ENCODE measurements at regions not wholly inside any gene's neighbourhood (a gene's known extent, or its start where the extent isn't known, plus 50 kb on each side); places are given as distances from the start of the nearest gene placed in this dataset.
"Not testable (repeated sequence)": the region's sequence is repeated elsewhere in the genome, so short reads cannot be mapped to it uniquely, and the experiment has no call there.

DNA sequence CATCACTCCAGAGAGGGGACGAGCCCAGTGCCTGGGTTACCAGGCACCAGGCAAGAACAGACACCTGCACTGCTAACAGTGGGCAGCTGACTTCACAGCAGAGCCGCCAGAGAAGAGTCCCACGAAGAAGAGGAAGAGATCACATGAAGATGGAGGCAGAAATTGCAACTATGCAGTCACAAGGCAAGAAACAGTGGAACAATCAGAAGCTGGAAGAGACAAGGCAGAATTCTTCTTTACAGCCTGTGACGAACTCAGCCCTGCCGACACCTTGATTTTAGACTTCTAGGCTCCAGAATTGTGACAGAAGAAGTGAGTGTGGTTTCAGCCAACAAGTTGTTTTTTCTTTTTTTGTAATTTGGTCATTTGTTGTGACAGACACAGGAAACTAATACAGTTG lies 59.2 kb downstream of the IL12A start:
- DNase-seq = no peak

DNA sequence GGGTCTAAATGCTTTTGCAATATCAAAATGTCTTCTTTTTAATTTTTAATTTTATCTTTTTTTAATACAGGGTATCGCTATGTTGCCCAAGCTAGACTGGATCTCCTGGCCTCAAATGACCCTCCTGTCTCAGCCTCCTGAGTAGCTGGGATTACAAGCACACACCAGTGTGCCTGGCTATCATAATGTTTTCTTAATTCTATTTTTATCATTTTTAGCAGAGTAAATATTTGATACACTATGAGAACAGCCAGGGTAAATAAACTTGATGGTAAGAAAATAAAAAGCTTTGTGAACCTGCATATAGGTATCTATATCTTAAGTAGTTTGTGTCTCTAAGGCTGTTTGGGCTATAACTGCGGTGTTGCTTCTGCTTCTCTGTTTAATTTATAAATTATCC lies 60.4 kb downstream of the IL12A start:
- no peak for DNase-seq

DNA sequence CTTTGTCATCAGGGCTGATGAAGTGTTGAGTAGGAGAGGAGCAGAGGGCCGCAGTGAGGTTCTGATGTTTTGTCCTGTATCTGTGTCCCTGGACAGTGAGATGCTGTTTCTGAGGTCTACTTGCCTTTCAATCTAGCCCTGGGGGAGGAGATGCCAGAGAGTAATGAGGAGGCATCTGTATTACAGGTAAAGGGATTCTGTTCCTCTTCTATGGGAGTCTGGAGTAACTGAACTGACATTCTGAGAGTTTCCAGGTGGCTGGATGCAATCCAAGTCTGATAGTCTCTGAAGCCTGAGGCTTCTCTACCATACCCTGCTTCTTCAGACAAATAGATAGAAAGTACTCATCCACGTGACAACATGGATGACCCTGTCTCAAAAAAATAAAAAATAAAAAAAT lies 60.9 kb downstream of the IL12A start:
- DNase-seq = no peak

DNA sequence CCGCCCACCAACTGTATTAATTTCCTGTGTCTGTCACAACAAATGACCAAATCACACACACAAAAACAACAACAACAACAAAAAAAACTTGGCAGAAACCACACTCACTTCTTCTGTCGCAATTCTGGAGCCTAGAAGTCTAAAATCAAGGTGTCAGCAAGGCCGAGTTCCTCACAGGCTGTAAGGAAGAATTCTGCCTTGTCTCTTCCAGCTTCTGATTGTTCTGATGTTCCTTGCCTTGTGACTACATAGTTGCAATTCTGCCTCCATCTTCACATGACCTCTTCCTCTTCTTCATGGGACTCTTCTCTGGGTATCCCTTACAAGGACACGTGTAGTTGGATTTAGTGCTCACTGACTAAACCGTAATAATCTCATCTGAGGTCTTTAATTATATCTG lies 61.4 kb downstream of the IL12A start:
- DNase-seq = no peak

DNA sequence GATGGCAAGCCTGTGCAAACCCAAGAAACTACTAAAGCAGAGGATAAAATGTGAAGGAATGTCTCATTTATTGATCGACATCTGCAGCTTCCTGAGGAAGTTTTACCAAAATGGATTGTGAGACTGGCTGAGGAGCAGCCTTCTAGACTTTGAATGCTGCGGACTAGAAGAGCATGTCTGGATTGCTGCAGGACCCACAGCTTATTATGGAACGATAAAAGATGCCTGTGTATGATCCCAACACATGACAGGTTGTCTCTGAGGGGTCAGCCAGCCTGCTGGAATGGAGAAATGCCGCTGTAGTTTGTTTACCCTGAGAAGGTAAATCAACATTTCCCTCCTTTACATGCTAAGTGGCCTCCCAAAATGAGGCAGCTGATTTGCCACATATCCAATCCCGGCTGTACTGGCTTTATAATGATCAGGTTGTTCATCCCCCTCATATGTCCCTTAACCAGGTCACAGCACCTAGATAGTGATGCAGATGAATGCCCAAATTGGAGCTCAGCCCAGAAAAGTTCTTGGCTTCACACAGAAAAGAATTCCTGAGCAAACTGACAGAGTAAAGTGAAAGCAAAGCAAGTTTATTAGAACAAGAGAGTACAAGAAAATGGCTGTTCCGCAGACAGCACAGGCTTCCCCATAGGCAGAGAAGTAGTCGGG lies 63.9 kb downstream of the IL12A start:
- no peak for DNase-seq

DNA sequence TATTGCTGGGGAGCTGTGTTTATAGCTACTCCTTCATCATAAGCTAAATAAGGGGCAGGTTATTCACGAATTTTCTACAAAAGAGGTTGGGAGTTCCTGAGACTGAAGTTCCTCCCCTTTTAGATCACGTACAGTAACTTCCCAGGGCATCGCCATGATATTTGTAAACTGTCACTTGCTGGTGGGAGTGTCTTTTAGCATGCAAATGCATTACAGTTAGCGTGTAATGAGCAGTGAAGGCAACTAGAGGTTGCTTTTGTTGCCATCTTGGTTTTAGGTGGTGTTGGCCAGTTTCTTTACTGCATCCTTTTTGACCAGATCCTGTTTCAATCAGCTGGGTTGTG lies 64.4 kb downstream of the IL12A start:
- no peak for DNase-seq

DNA sequence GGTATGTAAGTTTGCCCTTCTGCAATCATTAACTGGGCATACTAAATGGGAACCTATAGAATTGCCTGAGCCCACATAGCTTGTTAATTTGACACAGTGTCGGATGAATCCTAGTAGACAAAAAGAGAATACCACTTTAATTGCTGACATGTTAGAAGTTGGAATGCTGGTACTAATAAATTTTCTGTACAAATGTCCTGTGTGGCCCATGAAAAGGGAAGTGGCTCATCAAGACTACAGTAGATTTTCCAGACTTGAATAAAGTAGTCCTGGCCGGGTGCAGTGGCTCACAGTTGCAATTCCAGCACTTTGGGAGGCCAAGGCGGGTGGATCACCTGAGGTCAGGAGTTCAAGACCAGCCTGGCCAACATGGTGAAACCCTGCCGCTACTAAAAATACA lies 66.2 kb downstream of the IL12A start:
- DNase-seq = not testable (repeated sequence)

DNA sequence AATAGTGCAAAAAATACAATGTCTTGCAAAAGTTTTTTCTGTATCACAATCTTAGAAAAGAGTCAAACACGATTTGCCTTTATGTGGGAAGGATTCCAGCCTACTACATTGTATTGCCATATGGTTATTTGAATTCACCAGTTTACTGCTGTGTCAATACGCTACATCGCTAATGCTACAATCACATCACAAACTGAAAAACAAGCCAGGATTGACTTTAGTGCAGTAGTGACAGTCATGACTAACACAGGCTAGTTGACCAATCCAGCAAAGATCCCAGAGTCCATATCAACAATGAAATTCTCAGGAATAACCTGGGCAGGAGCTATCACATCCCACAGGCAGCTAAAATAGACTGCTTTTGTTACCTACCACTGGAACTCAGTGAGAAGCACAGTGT lies 67.0 kb downstream of the IL12A start:
- DNase-seq = no peak

DNA sequence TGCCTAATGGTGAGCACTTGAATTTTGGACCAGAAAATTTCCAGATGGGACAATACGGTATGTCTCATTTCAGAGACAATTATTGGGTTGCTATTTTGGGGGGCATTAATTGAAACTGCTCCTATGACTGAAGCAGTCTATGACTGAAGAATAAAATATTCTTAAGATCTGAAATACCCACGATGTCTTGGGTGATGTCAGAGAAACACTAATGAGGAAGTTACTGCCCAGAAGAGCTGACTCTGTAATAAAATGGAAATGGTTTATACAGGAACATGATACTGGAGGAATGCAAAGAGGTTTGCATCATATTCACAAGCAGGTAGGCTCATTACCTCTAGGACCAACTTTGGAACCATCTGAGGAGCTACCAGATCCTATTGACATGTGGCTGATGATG lies 68.7 kb downstream of the IL12A start:
- no peak for DNase-seq

DNA sequence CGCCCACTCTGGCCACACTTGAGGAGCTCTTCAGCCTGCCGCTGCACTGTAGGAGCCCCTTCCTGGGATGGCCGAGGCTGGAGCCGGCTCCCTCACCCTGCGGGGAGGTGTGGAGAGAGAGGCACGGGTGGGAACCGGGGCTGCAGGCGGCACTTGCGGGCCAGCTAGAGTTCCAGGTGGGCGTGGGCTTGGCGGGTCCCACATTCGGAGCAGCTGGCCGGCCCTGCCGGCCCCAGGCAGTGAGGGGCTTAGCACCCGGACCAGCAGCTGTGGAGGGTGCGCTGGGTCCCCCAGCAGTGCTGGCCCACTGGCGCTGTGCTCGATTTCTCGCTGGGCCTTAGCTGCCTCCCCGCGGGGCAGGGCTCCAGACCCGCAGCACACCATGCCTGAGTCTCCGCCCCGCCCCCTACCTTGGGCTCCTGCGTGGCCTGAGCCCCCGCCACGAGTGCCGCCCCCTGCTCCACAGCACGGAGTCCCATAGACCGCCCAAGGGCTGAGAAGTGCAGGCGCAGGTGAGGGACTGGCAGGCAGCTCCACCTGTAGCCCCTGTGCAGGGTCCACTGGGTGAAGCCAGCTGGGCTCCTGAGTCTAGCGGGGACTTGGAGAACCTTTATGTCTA lies 71.9 kb downstream of the IL12A start:
- DNase-seq = no peak

DNA sequence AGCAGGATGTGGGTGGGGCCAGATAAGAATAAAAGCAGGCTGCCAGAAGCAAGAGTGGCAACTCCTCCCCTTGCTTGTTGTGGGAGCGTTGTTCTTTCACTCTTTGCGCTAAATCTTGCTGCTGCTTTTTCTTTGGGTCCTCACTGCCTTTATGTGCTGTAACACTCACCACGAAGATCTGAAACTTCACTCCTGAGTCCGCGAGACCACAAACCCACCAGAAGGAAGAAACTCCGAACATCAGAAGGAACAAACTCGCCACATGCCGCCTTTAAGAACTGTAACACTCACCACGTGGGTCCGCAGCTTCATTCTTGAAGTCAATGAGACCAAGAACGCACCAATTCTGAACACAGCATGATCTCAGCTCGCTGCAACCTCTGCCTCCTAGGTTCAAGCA lies 72.9 kb downstream of the IL12A start:
- DNase-seq = no peak

DNA sequence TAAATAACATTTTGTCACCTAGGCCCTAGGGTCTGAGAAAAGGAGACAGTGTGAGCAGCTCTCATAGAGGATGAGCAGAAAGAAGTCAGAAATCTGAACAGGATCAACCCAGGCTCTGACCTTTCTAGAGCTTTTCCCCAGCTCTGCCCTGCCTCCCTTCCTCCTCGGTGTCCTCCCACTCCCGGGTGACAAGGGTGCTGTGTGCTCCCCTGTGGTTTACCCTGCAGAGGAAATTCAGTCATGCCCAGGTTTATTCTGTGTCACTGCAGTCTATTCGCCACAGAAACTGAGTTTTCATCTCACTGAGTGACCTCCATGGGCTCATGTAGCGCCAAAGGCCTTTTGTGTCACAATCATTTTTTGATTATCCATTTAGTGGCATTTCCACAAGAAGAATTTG lies 76.6 kb downstream of the IL12A start:
- DNase-seq = no peak

DNA sequence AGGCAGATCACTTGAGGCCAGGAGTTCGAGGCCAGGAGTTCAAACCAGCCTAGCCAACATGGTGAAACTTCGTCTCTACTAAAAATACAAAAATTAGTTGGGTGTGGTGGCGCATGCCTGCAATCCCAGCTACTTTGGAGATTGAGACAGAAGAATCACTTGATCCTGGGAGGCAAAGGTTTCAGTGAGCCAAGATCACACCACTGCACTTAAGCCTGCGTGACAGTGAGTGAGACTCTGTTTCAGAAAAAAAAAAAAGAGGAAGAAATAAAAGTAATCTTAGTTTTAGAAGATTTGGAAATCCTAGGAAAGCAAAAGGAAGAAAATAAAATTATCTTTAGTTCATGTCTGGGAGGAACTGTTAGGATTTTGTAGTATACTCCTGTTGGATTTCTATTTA lies 77.2 kb downstream of the IL12A start:
- DNase-seq = no peak

DNA sequence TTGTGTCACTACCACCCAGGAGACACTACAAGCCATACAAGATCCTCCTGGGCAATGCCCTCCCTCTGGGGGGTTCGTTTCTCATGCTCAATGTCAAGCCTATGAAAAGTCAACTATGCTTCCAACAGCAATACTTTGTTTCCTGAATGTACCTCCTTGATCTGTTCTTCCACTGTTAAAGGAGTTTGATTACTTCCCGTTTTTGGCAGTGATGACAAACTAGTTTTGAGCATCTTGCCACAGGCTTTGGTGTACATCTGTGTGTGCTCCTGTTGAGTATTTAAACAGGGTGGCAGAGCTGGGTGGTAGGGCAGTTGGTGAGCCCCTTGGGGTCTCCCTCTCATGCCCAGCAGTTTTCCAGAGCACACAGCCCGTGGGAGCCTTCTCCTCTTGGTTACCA lies 81.4 kb downstream of the IL12A start:
- peak; percentile 19 for DNase-seq

DNA sequence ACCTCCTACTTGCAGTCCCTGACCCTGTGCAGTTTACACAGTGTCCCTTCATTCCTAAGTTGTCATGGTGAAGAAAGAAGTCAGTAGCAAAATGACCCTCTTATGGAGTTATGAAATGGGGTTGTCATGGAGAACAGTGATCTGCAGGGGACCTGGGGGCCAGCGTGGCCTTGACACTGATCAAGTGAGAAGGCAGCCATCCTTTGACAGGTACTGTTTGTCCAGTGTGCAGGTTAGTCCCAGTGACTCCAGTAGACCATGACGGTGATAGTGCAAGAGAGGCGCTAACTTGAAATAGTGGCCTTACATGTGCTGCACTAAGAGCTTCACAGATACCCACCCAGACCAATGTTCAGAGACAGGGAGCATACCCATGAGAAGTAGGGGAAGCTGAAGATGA lies 87.9 kb downstream of the IL12A start:
- no peak for DNase-seq

DNA sequence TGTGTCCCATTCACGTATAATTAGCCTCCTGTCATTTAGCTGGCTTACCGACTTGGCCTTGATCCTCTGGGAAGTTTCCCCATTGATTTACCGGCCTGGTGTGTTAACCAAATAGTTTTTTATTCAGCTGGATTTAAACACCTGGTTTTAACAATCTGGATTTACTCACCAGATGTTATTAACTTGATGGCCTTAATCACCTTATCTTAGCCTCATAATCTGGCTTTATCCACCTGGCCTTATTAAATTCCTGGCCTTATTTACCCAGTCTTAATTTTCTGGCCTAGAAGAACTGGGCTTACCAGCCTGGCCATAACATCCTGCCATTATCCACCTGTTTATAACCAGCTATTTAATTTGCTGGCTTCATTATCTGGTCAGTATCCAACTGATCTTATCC lies 89.9 kb downstream of the IL12A start:
- DNase-seq = no peak

DNA sequence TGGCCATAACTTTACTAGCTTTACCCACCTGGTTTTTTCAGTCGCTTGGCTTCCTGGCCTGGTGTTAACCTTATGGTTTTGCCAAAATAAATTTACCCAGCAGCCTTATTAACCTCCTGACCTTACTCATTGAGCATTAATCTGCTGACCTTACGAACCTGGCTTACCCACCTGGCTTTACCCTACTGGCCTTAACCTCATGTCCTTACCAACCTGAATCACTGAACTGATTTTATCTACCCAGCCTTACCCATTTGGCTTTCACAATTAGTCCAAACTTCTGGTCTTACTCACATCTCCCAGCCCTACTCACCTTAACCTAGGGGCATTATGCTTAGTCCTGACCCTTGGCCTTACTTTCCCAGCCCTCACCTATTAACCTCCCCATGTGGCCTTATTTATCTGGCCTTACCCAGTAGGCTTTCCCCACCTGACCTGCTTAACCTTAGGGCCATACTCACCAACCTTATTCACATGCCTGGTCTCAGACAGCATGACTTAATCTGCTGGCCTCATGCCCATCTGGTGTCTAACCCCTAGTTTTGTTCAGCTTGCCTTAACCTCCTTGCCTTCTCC lies 93.4 kb downstream of the IL12A start:
- no peak for DNase-seq

DNA sequence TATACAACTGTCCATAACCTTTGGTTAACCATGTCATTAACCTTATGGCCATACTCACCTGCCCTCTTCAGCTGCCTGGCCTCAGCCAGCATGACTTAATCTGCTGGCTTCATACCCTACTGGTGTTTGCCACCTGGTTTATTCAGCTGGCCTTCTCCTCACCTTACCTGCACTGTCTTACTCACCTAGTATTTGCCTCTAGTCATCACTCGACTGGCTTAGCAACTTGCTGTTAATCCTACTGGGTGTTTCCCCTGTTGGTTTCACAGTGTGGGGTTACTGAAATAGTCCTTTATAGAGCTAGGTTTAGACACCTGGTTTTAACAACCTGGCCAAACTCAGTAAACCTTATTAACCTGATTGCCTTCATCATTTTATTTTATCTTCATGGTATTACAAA lies 96.4 kb downstream of the IL12A start:
- no peak for DNase-seq

DNA sequence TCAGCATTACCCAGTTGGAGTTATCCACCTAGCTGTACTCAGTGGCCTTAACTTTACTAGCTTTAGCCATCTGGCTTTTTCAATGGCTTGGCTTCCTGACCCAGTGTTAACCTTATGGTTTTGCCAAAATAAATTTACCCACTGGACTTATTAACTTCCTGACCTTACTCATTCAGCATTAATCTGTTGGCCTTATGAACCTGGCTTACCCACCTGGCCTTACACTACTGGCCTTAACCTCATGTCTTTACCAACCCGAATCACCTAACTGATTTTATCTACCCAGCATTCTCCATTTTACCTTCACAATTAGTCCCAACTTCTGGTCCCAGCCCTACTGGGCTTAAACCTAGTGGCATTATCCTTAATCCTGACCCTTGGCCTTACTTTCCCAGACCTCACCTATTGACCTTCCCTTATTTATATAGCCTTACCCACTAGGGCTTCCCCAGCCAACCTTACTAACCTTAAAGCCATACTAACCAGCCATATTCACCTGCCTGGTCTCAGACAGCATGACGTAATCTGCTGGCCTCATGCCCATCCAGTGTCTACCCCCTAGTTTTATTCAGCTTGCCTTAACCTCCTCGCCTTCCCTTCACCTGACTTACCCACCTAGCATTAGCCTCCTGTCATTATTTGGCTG lies 100.0 kb downstream of the IL12A start:
- DNase-seq = no peak

DNA sequence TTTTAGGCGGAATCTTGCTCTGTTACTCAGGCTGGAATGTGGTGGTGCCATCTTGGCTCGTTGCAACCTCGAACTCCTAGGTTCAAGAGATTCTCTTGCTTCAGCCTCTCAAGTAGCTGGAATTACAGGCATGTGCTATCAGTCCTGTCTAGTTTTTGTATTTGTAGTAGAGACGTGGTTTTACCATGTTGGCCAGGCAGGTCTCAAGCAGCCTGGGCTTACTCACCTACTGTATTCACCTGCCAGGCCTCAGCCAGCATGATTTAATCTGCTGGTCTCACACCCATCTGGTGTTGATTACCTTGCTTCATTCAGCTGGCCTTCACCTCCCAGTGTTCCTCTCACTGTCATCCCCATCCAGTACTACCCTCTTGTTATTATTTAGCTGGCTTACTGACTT lies 102.0 kb downstream of the IL12A start:
- DNase-seq = no peak

DNA sequence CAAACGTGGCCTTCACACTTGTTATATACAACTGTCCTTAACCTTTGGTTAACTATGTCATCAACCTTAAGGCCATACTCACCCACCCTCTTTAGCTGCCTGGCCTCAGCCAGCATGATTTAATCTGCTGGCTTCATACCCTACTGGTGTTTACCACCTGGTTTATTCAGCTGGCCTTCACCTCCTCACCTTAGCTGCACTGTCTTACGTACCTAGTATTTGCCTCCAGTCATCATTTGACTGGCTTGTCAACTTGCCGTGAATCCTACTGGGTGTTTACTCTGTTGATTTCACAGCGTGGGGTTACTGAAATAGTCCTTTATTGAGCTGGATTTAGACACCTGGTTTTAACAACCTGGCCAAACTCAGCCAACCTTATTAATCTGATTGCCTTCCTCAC lies 102.8 kb downstream of the IL12A start:
- DNase-seq = no peak

DNA sequence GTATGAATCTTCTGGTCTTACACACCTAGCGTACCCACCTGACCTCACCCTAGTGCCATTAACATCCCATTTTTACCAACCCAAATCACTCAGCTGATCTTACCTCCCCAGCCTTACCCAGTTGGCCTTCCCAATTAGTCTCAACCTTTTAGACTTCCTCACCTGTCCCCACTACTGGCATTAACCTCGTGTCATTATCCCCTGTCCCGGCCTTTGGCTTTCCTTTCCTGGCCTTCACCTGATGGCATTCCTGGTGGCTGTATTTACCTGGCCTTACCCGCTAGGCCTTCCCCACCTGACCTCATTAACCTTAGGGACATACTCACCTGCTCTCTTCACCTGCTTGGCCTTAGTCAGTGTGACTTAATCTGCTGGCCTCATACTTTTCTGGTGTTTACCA lies 104.1 kb downstream of the IL12A start:
- DNase-seq = no peak

DNA sequence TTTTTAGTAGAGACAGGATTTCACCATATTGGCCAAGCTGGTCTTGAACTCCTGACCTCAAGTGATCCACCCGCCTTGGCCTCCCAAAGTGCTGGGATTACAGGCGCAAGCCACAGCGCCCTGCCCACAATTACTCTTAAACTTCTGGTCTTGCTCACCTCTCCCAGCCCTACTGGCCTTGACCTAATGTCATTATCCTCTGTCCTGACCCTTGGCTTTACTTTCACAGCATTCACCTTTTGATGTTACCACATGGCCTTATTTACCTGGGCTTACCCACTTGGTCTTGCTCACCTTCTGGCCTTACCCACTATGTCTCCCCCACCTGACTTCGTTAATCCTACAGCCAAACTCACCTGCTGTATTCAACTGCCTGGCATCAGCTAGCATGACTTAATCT lies 105.9 kb downstream of the IL12A start:
- DNase-seq = no peak

DNA sequence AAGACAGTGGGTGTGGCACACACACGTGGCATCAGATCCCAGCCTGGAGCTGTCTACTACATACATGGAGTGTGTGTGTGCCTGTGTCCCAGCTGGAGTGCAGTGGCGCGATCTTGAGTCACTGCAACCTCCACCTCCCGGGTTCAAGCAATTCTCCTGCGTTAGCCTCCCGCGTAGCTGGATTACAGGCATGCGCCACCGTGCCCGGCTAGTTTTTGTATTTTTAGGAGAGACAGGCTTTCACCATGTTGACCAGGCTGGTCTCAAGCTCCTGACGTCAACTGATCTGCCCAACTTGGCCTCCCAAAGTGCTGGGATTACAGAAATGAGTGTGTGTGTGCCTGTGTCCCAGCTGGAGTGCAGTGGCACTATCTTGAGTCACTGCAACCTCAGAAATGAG lies 108.8 kb downstream of the IL12A start:
- no peak for DNase-seq
